Fibroblast of lung (primary cell): ENCODE measurements at regions not wholly inside any gene's neighbourhood (a gene's known extent, or its start where the extent isn't known, plus 50 kb on each side); places are given as distances from the start of the nearest gene placed in this dataset.

Experiments used
- DNase-seq, 2 donors: peaks; one replicate each; pipeline versions ENCODE4 v3.0.0 to v3.0.0-alpha.2; 2010; ENCODE audit warnings: low read depth in 2 of 2
- H2AFZ ChIP-seq: 2 replicates; pipeline ENCODE4 v1.5.1; 2012; ENCODE audit warnings: low read length, control low read depth, inconsistent platforms
- H3K27ac ChIP-seq: 2 replicates; pipeline ENCODE4 v1.5.1; 2011; ENCODE audit warnings: low read length, control low read depth; ENCODE audit not compliant: insufficient read depth
- H3K27me3 ChIP-seq: 2 replicates; pipeline ENCODE4 v1.5.1; 2011; ENCODE audit warnings: mild to moderate bottlenecking, low read length; ENCODE audit not compliant: control insufficient read depth, insufficient read depth
- H3K36me3 ChIP-seq: 2 replicates; pipeline ENCODE4 v1.5.1; 2011; ENCODE audit warnings: low read length; ENCODE audit not compliant: control insufficient read depth, insufficient read depth
- H3K4me1 ChIP-seq: 2 replicates; pipeline ENCODE4 v1.5.1; 2011; ENCODE audit warnings: low read length; ENCODE audit not compliant: control insufficient read depth, insufficient read depth; ENCODE audit errors: extremely low read depth
- H3K4me2 ChIP-seq: 2 replicates; pipeline ENCODE4 v1.5.1; 2011; ENCODE audit warnings: low read length, control low read depth; ENCODE audit not compliant: insufficient read depth; ENCODE audit errors: extremely low read depth
- H3K4me3 ChIP-seq, 4 experiments: fragments of 200-600 bp in 1 of 4; sonication (generic) in 1 of 4; replicated peaks in 1 of 4; 2 replicates each; pipeline ENCODE4 v1.5.1; 2011 to 2016; ENCODE audit warnings: low read length in 4 of 4, low read depth in 3 of 4, mild to moderate bottlenecking in 3 of 4, control low read depth in 2 of 4, inconsistent platforms in 1 of 4, mixed read lengths in 1 of 4; ENCODE audit not compliant: insufficient read depth in 1 of 4; ENCODE audit errors: control extremely low read depth in 1 of 4
- H3K79me2 ChIP-seq: 2 replicates; pipeline ENCODE4 v1.5.1; 2012; ENCODE audit warnings: mild to moderate bottlenecking, low read length, inconsistent platforms; ENCODE audit not compliant: control insufficient read depth, insufficient read depth
- H3K9ac ChIP-seq: 2 replicates; pipeline ENCODE4 v1.5.1; 2011; ENCODE audit warnings: mild to moderate bottlenecking, low read length, control low read depth; ENCODE audit not compliant: insufficient read depth
- H3K9me3 ChIP-seq: 2 replicates; pipeline ENCODE4 v1.5.1; 2012; ENCODE audit warnings: low read depth, low read length; ENCODE audit not compliant: control insufficient read depth, insufficient read depth
- H4K20me1 ChIP-seq: 2 replicates; pipeline ENCODE4 v1.5.1; 2011; ENCODE audit warnings: low read length; ENCODE audit not compliant: control insufficient read depth, insufficient read depth; ENCODE audit errors: extremely low read depth
- EZH2 ChIP-seq: IDR thresholded peaks from 2 replicates; pipeline ENCODE4 v1.5.1; 2012; ENCODE audit warnings: low read length, control low read depth, mild to moderate bottlenecking; ENCODE audit errors: missing control alignments
- TF ChIP-seq, protein P1 (sequence below), 2 donors: IDR thresholded peaks in 1 of 2; conservative IDR thresholded peaks in 1 of 2; 1 replicate in 1 of 2; 2 replicates in 1 of 2; pipeline ENCODE4 v1.5.1; 2011 to 2012; ENCODE audit warnings: low read length in 2 of 2, control low read depth in 1 of 2, inconsistent platforms in 1 of 2, low read depth in 1 of 2, mild to moderate bottlenecking in 1 of 2

DNA sequence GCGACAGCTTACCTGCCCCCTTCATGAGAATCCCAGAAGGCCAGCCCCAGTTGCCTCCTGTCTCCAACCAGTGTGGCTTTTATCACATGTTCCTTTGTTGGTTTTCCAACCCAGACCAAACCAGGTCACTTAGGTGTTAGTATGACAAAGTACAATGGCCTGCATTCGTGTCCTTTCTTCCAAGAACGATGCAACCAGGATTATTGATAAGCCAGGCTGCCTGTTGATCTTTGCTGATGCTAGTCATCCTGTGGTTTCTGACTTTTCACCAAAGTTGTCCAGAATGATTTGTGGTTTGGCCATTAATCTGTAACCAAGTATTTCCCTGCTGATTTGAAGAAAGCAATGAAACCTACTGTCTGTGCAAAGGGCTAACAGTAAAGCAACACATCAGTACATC, 191.4 kb downstream of the CYLD start:
- Histone ChIP-seq H4K20me1 (no peaks in the 10 kb centered on the region), H3K9me3 (no peaks in the 10 kb centered on the region), H3K36me3 (no peaks in the 10 kb centered on the region), H3K27ac (no peak overlapping the region), H3K79me2 (no peaks in the 10 kb centered on the region), H3K4me3 (no peak overlapping the region), H3K9ac (no peak overlapping the region), H3K4me1 (no peaks in the 10 kb centered on the region), H3K27me3 (no peaks in the 10 kb centered on the region), H2AFZ (no peak overlapping the region), H3K4me2 (no peak overlapping the region)
- TF ChIP-seq EZH2, result no peak
- TF ChIP-seq, protein P1, sequence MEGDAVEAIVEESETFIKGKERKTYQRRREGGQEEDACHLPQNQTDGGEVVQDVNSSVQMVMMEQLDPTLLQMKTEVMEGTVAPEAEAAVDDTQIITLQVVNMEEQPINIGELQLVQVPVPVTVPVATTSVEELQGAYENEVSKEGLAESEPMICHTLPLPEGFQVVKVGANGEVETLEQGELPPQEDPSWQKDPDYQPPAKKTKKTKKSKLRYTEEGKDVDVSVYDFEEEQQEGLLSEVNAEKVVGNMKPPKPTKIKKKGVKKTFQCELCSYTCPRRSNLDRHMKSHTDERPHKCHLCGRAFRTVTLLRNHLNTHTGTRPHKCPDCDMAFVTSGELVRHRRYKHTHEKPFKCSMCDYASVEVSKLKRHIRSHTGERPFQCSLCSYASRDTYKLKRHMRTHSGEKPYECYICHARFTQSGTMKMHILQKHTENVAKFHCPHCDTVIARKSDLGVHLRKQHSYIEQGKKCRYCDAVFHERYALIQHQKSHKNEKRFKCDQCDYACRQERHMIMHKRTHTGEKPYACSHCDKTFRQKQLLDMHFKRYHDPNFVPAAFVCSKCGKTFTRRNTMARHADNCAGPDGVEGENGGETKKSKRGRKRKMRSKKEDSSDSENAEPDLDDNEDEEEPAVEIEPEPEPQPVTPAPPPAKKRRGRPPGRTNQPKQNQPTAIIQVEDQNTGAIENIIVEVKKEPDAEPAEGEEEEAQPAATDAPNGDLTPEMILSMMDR (conservative IDR thresholded peaks at IDR 0.05 in 1 of 2, IDR thresholded peaks at IDR 0.05 in 1 of 2; ENCODE audit: low read depth in 1 of 2, low read length in 2 of 2), result no peak
- peak in 1 of 2 donors; percentile 23 for DNase-seq

DNA sequence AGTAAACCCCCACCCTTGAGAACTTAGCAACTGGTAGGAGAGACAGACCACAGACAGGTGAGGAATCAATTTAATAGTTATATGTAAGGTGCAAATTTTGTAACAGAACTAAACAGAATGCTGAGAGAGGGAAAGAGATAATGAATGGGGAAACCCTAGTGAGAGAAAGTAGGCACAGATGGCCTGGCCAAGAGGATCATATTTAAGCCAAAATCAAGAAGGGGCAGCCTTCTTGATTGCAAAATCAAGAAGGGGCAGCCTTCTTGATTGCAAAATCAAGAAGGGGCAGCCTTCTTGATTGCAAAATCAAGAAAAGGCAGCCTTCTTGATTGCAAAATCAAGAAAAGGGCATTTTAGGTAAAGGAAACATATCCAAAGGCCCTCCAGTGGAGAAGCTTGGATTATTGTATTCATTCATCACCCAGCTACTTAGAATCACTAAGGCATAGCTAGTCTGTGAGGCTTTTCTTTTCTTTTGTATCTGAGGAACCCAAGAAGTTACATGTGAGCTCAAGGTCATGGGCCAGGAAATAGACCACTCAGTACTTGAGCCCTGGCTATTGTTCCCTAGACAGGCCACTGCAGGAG, 190.6 kb downstream of the CYLD start:
- H3K4me2 ChIP-seq, result no peak overlapping the region
- no peak overlapping the region for H3K4me3 ChIP-seq

DNA sequence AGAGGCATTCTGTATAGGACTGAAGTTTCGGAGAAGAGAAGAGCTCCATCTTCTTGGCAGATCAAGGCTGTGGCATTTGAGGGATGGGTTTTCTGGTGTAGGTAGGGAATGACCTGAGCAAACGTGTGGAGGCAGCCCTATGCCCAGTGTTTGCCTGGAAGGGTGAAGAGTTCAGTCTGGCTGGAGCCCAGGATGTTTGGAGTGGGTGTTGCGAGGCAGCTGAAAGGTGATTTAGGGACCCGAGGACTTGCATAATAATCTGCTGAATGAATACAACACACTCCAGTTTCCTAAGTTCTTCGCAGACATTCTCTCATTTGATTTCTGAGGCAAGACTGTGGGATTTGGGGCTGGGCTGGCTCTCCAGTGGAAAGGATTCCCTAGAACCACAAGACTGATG, 186.2 kb downstream of the CYLD start:
- Histone ChIP-seq H3K36me3 (no peaks in the 10 kb centered on the region), H3K79me2 (no peaks in the 10 kb centered on the region), H3K4me2 (no peak overlapping the region), H3K4me3 (no peak overlapping the region), H3K27ac (no peak overlapping the region), H4K20me1 (no peaks in the 10 kb centered on the region), H2AFZ (no peak overlapping the region), H3K9me3 (no peaks in the 10 kb centered on the region), H3K27me3 (no peaks in the 10 kb centered on the region), H3K4me1 (no peaks in the 10 kb centered on the region), H3K9ac (no peak overlapping the region)
- no peak for TF ChIP-seq EZH2
- TF ChIP-seq, protein P1 (conservative IDR thresholded peaks at IDR 0.05 in 1 of 2, IDR thresholded peaks at IDR 0.05 in 1 of 2; ENCODE audit: low read depth in 1 of 2, low read length in 2 of 2), result no peak
- DNase-seq, result no peak

More for the DNA sequence above, 190.6 kb downstream of the CYLD start:
- Histone ChIP-seq H3K4me1 (no peaks in the 10 kb centered on the region), H3K27ac (no peak overlapping the region), H3K9ac (no peak overlapping the region), H3K36me3 (no peaks in the 10 kb centered on the region), H3K79me2 (no peaks in the 10 kb centered on the region), H2AFZ (no peak overlapping the region), H3K9me3 (no peaks in the 10 kb centered on the region), H4K20me1 (no peaks in the 10 kb centered on the region), H3K27me3 (no peaks in the 10 kb centered on the region)
- TF ChIP-seq, protein P1 (conservative IDR thresholded peaks at IDR 0.05 in 1 of 2, IDR thresholded peaks at IDR 0.05 in 1 of 2; ENCODE audit: low read depth in 1 of 2, low read length in 2 of 2), result no peak
- no peak for TF ChIP-seq EZH2
- DNase-seq, result no peak
